Fibroblast of villous mesenchyme (primary cell): ENCODE measurements at regions not wholly inside any gene's neighbourhood (a gene's known extent, or its start where the extent isn't known, plus 50 kb on each side); places are given as distances from the start of the nearest gene placed in this dataset.
A peak's percentile ranks its signal among the peaks of the same experiment; 100 is the strongest.

Experiments used
- DNase-seq: peaks from one replicate; pipeline ENCODE4 v3.0.0-alpha.2; 2010; ENCODE audit warnings: low read depth
- H3K4me3 ChIP-seq: 2 replicates; pipeline ENCODE4 v1.5.1; 2011; ENCODE audit warnings: low read depth, mild to moderate bottlenecking, low read length
- TF ChIP-seq, protein P1 (sequence below): IDR thresholded peaks from 2 replicates; pipeline ENCODE4 v1.5.1; 2012; ENCODE audit warnings: low read depth, mild to moderate bottlenecking, low read length; ENCODE audit not compliant: insufficient read depth

DNA sequence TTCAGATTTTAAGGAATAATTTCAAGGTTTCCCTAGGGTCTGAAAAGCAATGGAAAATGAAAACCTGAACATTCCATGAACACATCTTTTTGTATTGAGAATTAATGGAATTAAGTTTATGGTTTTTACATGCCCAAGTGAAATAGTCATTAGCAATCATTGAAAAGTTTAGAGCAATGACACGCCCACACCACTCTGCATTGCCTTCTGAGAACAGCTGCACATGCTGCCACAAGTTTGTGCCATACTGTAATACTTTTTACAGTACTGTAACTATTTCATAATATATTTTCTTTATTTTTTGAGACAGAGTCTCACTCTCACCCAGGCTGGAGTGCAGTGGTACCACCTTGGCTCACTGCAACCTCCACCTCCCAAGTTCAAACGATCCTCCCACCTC, 345.2 kb upstream of the PMFBP1 start:
- H3K4me3 ChIP-seq = no peak overlapping the region
- TF ChIP-seq, protein P1, sequence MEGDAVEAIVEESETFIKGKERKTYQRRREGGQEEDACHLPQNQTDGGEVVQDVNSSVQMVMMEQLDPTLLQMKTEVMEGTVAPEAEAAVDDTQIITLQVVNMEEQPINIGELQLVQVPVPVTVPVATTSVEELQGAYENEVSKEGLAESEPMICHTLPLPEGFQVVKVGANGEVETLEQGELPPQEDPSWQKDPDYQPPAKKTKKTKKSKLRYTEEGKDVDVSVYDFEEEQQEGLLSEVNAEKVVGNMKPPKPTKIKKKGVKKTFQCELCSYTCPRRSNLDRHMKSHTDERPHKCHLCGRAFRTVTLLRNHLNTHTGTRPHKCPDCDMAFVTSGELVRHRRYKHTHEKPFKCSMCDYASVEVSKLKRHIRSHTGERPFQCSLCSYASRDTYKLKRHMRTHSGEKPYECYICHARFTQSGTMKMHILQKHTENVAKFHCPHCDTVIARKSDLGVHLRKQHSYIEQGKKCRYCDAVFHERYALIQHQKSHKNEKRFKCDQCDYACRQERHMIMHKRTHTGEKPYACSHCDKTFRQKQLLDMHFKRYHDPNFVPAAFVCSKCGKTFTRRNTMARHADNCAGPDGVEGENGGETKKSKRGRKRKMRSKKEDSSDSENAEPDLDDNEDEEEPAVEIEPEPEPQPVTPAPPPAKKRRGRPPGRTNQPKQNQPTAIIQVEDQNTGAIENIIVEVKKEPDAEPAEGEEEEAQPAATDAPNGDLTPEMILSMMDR = no peak
- DNase-seq = no peak

DNA sequence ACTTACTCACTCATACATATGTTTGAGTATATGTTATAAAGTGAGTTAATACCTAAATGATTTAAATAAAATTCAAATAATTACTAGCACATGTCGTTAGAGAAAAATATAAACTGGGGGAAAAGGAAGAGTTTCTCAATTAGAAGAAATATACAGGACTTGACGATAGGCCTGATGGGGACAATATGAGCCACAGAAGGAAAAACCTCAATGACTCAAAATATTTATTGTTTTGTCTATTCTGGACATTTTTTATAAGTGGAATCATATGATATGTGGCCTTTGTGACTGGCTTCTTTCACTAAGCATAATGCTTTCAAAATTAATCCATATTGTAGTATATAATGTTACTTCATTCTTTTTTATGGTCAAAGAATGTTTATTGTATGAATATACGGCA, 339.2 kb upstream of the PMFBP1 start:
- H3K4me3 ChIP-seq = no peak overlapping the region
- TF ChIP-seq, protein P1 = no peak
- no peak for DNase-seq

DNA sequence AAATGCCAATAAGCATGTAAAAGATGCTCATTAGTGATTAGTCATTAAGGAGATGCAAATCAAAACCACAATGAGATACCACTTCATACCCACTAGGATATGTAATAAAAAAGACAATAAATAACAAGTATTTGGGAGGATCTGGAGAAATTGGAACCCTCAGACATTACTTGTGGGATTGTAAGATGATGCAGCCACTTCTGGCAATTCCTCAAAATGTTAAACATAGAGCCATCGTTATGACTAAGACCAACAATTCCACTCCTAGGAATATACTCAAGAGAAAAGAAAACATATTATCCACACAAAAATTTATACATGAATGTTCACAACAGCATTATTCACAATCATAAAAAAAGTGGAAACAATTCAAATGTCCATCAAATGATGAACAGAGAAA, 336.2 kb upstream of the PMFBP1 start:
- TF ChIP-seq, protein P1 = no peak
- no peak overlapping the region for H3K4me3 ChIP-seq
- no peak for DNase-seq

DNA sequence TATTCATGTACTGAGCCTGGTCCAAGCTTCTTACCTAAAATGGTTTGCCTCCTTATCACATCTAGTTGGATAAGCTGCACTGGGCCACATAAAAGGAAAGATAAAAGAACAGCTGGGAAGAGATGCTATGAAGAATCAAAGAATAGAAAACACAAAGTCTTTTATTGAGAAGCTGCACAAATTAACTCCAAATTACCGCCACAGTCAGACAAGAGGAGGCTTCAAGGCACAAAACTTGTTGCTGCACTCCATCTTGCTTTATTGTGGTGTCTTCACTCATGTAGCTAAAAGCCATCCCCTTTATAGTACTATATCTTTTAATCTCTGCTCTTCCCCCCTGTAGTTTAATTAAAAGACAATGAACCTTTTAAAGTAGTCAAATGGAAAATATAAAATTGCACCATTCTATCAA, 330.6 kb upstream of the PMFBP1 start:
- DNase-seq = no peak
- H3K4me3 ChIP-seq = no peak overlapping the region
- TF ChIP-seq, protein P1 = no peak

DNA sequence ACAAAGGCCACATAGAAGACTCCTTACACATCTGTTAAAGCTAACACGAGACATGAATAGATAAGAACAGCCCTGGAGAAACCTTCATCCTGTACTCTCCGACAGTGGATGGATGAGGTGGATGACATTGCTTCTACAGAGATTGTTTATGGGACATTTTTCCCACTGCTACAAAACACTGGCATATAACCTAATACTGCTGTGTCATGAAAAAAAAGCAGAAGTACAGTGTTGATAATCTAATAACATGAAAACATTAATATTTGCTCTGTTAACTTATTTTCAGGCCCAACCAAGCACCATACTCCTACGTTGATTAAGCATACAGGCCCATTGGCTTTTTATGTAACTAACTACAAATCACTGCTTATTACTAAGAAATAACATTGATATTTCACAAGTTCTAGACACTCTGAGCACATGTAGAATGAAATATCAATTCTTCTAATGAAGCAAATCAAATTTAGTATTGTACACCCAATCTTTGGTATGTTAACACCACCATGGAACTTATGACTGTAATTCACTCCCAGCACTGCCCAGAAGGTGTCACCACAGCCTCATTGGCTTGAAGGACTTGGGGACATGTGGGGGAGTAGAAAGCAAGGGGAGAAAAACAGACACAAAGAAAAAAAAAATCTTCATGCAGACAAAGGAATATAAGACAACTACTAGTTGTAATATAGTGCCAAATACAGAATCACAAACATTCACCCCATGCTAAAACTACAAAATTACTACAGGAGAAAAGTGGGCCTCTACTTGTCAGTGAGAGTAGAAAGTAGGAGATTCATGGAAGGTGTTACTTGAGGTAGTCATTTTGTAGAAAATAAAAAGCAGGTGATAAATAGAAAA, 330.0 kb upstream of the PMFBP1 start:
- TF ChIP-seq, protein P1 = peak; percentile 97
- no peak overlapping the region for H3K4me3 ChIP-seq
- DNase-seq = peak; percentile 81

DNA sequence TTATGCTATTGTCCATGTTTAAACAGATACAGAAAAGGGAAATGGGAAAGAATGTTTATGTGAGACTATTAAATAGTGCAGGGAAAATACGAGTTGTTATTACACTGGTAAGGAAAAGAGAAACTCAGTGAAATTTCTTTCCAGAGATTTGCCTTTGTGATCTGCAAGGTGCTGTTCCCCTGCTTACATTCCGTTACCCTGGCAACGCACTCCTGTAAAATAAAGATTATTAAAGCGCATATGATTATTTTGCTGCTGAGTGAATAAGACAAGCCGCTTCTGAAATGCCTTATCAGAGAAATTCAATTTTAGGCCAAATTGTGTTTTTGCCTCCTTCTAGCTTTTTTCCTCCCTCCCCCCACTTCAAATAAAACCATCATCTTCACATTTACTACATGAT, 328.6 kb upstream of the PMFBP1 start:
- no peak overlapping the region for H3K4me3 ChIP-seq
- TF ChIP-seq, protein P1 = no peak
- peak; percentile 8 for DNase-seq
